Astrocyte (in vitro differentiated cells and primary cell): ENCODE measurements at regions not wholly inside any gene's neighbourhood (a gene's known extent, or its start where the extent isn't known, plus 50 kb on each side); places are given as distances from the start of the nearest gene placed in this dataset.

ENCODE experiments used
- DNase-seq: peaks from one replicate; pipeline ENCODE4 v3.0.0-alpha.2; 2010; ENCODE audit warnings: low read depth
- FAIRE-seq: peaks from 2 replicates; lab custom pipeline; 2011; peaks lifted over from hg19 to GRCh38; lab: Jason Lieb, UNC
- H2AFZ ChIP-seq: 2 replicates; pipeline ENCODE4 v1.6.0; 2012; ENCODE audit warnings: low read depth, low read length, inconsistent platforms
- H3K27ac ChIP-seq: 2 replicates; pipeline ENCODE4 v1.5.1; 2011; ENCODE audit warnings: low read depth, low read length, inconsistent platforms
- H3K27me3 ChIP-seq: 2 replicates; pipeline ENCODE4 v1.6.0; 2011; ENCODE audit warnings: low read length, inconsistent platforms; ENCODE audit not compliant: insufficient read depth
- H3K36me3 ChIP-seq: 2 replicates; pipeline ENCODE4 v1.5.1; 2011; ENCODE audit warnings: low read length, inconsistent platforms; ENCODE audit not compliant: insufficient read depth
- H3K4me1 ChIP-seq: 2 replicates; pipeline ENCODE4 v1.5.1; 2011; ENCODE audit warnings: low read length, inconsistent platforms; ENCODE audit not compliant: insufficient read depth
- H3K4me2 ChIP-seq: 2 replicates; pipeline ENCODE4 v1.6.0; 2012; ENCODE audit warnings: low read length, inconsistent platforms
- H3K4me3 ChIP-seq: 2 replicates; pipeline ENCODE4 v1.5.1; 2011; ENCODE audit warnings: low read depth, mild to moderate bottlenecking, low read length, inconsistent platforms; ENCODE audit not compliant: insufficient read depth
- H3K79me2 ChIP-seq: 2 replicates; pipeline ENCODE4 v1.6.0; 2012; ENCODE audit warnings: mild to moderate bottlenecking, low read length, inconsistent platforms; ENCODE audit not compliant: insufficient read depth
- H3K9ac ChIP-seq: 2 replicates; pipeline ENCODE4 v1.6.0; 2012; ENCODE audit warnings: mild to moderate bottlenecking, low read length, inconsistent platforms
- H3K9me3 ChIP-seq: 2 replicates; pipeline ENCODE4 v1.5.1; 2012; ENCODE audit warnings: low read depth, mild to moderate bottlenecking, low read length, inconsistent platforms; ENCODE audit not compliant: insufficient read depth
- H4K20me1 ChIP-seq: 2 replicates; pipeline ENCODE4 v1.6.0; 2012; ENCODE audit warnings: low read length, inconsistent platforms; ENCODE audit not compliant: insufficient read depth
- H3K27ac Mint-ChIP-seq: one replicate; pipeline ENCODE4 v1.8.0; 2021; ENCODE audit warnings: mild to moderate bottlenecking, mixed read lengths; ENCODE audit not compliant: unreplicated experiment
- H3K27me3 Mint-ChIP-seq: one replicate; pipeline ENCODE4 v1.8.0; 2021; ENCODE audit warnings: low read depth, mixed read lengths; ENCODE audit not compliant: unreplicated experiment
- H3K36me3 Mint-ChIP-seq: one replicate; pipeline ENCODE4 v1.8.0; 2021; ENCODE audit warnings: low read depth, mixed read lengths; ENCODE audit not compliant: unreplicated experiment
- H3K4me1 Mint-ChIP-seq: one replicate; pipeline ENCODE4 v1.8.0; 2021; ENCODE audit warnings: low read depth, mixed read lengths; ENCODE audit not compliant: unreplicated experiment
- H3K4me3 Mint-ChIP-seq: one replicate; pipeline ENCODE4 v1.8.0; 2021; ENCODE audit warnings: mild to moderate bottlenecking, moderate library complexity, mixed read lengths; ENCODE audit not compliant: unreplicated experiment
- H3K9me3 Mint-ChIP-seq: one replicate; pipeline ENCODE4 v1.8.0; 2021; ENCODE audit warnings: mild to moderate bottlenecking, mixed read lengths; ENCODE audit not compliant: unreplicated experiment
- CTCF ChIP-seq: IDR thresholded peaks from 2 replicates; pipeline ENCODE4 v1.5.1; 2011; ENCODE audit warnings: low read depth, mild to moderate bottlenecking, inconsistent platforms, low read length, moderate library complexity; ENCODE audit not compliant: insufficient read depth
- EZH2 ChIP-seq: IDR thresholded peaks from 2 replicates; pipeline ENCODE4 v1.6.1; 2012; ENCODE audit warnings: mild to moderate bottlenecking, low read length, inconsistent platforms; ENCODE audit not compliant: insufficient read depth

GRCh38 chr12:60176891-60177290 lies 581.1 kb downstream of the SLC16A7 start:
- H4K20me1 ChIP-seq, result no peaks in the 10 kb centered on the region
- no peaks in the 10 kb centered on the region for H3K9me3 ChIP-seq
- H3K27ac ChIP-seq, result no peak overlapping the region
- DNase-seq (no peak), FAIRE-seq (no peak)
- H3K36me3 ChIP-seq, result no peaks in the 10 kb centered on the region
- H3K4me2 ChIP-seq, result no peak overlapping the region
- no peak overlapping the region for H3K9ac ChIP-seq
- H2AFZ ChIP-seq, result no peak overlapping the region
- Mint-ChIP-seq H3K36me3 (no peaks in the 10 kb centered on the region), H3K4me1 (peaks cover 9% of the 10 kb centered on the region), H3K4me3 (no peak overlapping the region), H3K9me3 (no peaks in the 10 kb centered on the region), H3K27me3 (no peaks in the 10 kb centered on the region), H3K27ac (no peak overlapping the region)
- H3K4me1 ChIP-seq, result peaks cover 15% of the 10 kb centered on the region
- H3K4me3 ChIP-seq, result no peak overlapping the region
- H3K79me2 ChIP-seq, result no peaks in the 10 kb centered on the region
- no peaks in the 10 kb centered on the region for H3K27me3 ChIP-seq
- TF ChIP-seq EZH2 (no peak), CTCF (no peak)

- Histone ChIP-seq H3K4me3 (no peak overlapping the region), H3K4me2 (no peak overlapping the region), H3K9me3 (no peaks in the 10 kb centered on the region), H4K20me1 (no peaks in the 10 kb centered on the region), H3K4me1 (no peaks in the 10 kb centered on the region), H3K9ac (no peak overlapping the region), H3K36me3 (no peaks in the 10 kb centered on the region), H3K27ac (no peak overlapping the region), H3K27me3 (no peaks in the 10 kb centered on the region), H2AFZ (no peak overlapping the region), H3K79me2 (no peaks in the 10 kb centered on the region)
- no peak overlapping the region for H3K4me3 Mint-ChIP-seq
- no peaks in the 10 kb centered on the region for H3K36me3 Mint-ChIP-seq
- no peak for TF ChIP-seq CTCF
- TF ChIP-seq EZH2, result no peak
- DNase-seq (no peak), FAIRE-seq (no peak)
- H3K9me3 Mint-ChIP-seq, result no peaks in the 10 kb centered on the region
- no peak overlapping the region for H3K27ac Mint-ChIP-seq
- H3K27me3 Mint-ChIP-seq, result no peaks in the 10 kb centered on the region
- no peaks in the 10 kb centered on the region for H3K4me1 Mint-ChIP-seq
These were observed 584.5 kb downstream of the SLC16A7 start for GRCh38 chr12:60180298-60180697.

GRCh38 chr12:60182354-60182753 lies 586.5 kb downstream of the SLC16A7 start:
- H3K9me3 Mint-ChIP-seq, result no peaks in the 10 kb centered on the region

More at GRCh38 chr12:60182354-60182753, 586.5 kb downstream of the SLC16A7 start:
- H3K4me3 ChIP-seq, result no peak overlapping the region
- H3K9me3 ChIP-seq, result no peaks in the 10 kb centered on the region
- Mint-ChIP-seq H3K4me3 (no peak overlapping the region), H3K27ac (no peak overlapping the region), H3K27me3 (no peaks in the 10 kb centered on the region), H3K4me1 (no peaks in the 10 kb centered on the region), H3K36me3 (no peaks in the 10 kb centered on the region)
- H3K27me3 ChIP-seq, result no peaks in the 10 kb centered on the region
- TF ChIP-seq EZH2, result no peak
- TF ChIP-seq CTCF, result no peak
- H2AFZ ChIP-seq, result no peak overlapping the region
- FAIRE-seq, result no peak
- no peaks in the 10 kb centered on the region for H3K36me3 ChIP-seq
- no peaks in the 10 kb centered on the region for H3K4me1 ChIP-seq
- no peaks in the 10 kb centered on the region for H3K79me2 ChIP-seq
- no peaks in the 10 kb centered on the region for H4K20me1 ChIP-seq
- no peak overlapping the region for H3K9ac ChIP-seq
- no peak for DNase-seq
- no peak overlapping the region for H3K4me2 ChIP-seq
- no peak overlapping the region for H3K27ac ChIP-seq
